Uterus (tissue), 3 donors: ENCODE measurements at regions not wholly inside any gene's neighbourhood (a gene's known extent, or its start where the extent isn't known, plus 50 kb on each side); places are given as distances from the start of the nearest gene placed in this dataset.

Experiments
- DNase-seq, 2 donors: peaks; one replicate each; pipeline ENCODE4 v3.0.0-alpha.2; 2019 to 2020
- H3K27ac ChIP-seq, 2 donors: fragments of 200-600 bp; sonication (generic); 1 replicate in 1 of 2; 2 replicates in 1 of 2; pipeline ENCODE4 v1.5.1; 2016 to 2018
- H3K27me3 ChIP-seq, 2 donors: fragments of 200-600 bp; sonication (generic); one replicate each; pipeline ENCODE4 v1.5.1; 2018 to 2019; ENCODE audit warnings: control low read depth in 1 of 2
- H3K36me3 ChIP-seq, 2 donors: fragments of 200-600 bp; sonication (generic); one replicate each; pipeline ENCODE4 v1.5.1; 2019; ENCODE audit warnings: control low read depth in 1 of 2
- H3K4me1 ChIP-seq, 2 donors: fragments of 200-600 bp; sonication (generic); one replicate each; pipeline ENCODE4 v1.5.1; 2018 to 2019; ENCODE audit warnings: control low read depth in 1 of 2
- H3K4me3 ChIP-seq, 2 donors: fragments of 200-600 bp; sonication (generic); 1 replicate in 1 of 2; 2 replicates in 1 of 2; pipeline ENCODE4 v1.5.1; 2018 to 2019; ENCODE audit warnings: mild to moderate bottlenecking in 1 of 2
- H3K9me3 ChIP-seq, 2 donors: fragments of 200-600 bp; sonication (generic); one replicate each; pipeline ENCODE4 v1.5.1; 2019; ENCODE audit warnings: control low read depth in 1 of 2
- CTCF ChIP-seq, 4 experiments: fragments of 200-600 bp in 2 of 4; fragments of 450-650 bp in 2 of 4; sonication (generic) in 2 of 4; IDR thresholded peaks; one replicate each; pipeline ENCODE4 v1.5.1; 2016 to 2019; ENCODE audit warnings: antibody characterized with exemption in 4 of 4, mild to moderate bottlenecking in 2 of 4, moderate library complexity in 1 of 4
- POLR2A ChIP-seq, 2 donors: fragments of 450-650 bp; IDR thresholded peaks; one replicate each; pipeline ENCODE4 v1.6.1; 2016; ENCODE audit warnings: antibody characterized with exemption in 2 of 2, mild to moderate bottlenecking in 1 of 2, moderate library complexity in 1 of 2
- intact Hi-C: fragments of 100-400 bp; cut with DNase I; formaldehyde crosslinking; loops from one replicate; pipeline ENCODE4 v1.15.1; 2023; ENCODE audit warnings: low total_unique reads
- donor health status: DM: yes; HTN: yes; CAD: no.

- intact Hi-C loops, result no loop called here
- no peak for TF ChIP-seq CTCF (IDR thresholded peaks at IDR 0.05)
- TF ChIP-seq POLR2A (IDR thresholded peaks at IDR 0.05), result no peak
- no peaks in the 10 kb centered on the region for H3K9me3 ChIP-seq
- no peaks in the 10 kb centered on the region for H3K36me3 ChIP-seq
- no peak for DNase-seq
- no peaks in the 10 kb centered on the region for H3K27me3 ChIP-seq
- no peak overlapping the region for H3K27ac ChIP-seq
- H3K4me3 ChIP-seq, result no peak overlapping the region
- no peaks in the 10 kb centered on the region for H3K4me1 ChIP-seq
Measured at GRCh38 chr9:108768744-108769143, 87.0 kb downstream of the ACTL7B start.

- Histone ChIP-seq H3K4me1 (no peaks in the 10 kb centered on the region), H3K9me3 (no peaks in the 10 kb centered on the region), H3K4me3 (no peak overlapping the region), H3K27ac (no peak overlapping the region), H3K36me3 (no peaks in the 10 kb centered on the region), H3K27me3 (no peaks in the 10 kb centered on the region)
- DNase-seq, result no peak
- TF ChIP-seq POLR2A (IDR thresholded peaks at IDR 0.05), result no peak
- TF ChIP-seq CTCF (IDR thresholded peaks at IDR 0.05), result no peak
- intact Hi-C loops, result no loop called here
Measured at GRCh38 chr9:108766626-108767161, 89.1 kb downstream of the ACTL7B start.

- H3K27me3 ChIP-seq, result no peaks in the 10 kb centered on the region
- intact Hi-C loops, result no loop called here
- H3K27ac ChIP-seq, result no peak overlapping the region
- H3K4me1 ChIP-seq, result no peaks in the 10 kb centered on the region
- no peaks in the 10 kb centered on the region for H3K9me3 ChIP-seq
- no peak overlapping the region for H3K4me3 ChIP-seq
- H3K36me3 ChIP-seq, result no peaks in the 10 kb centered on the region
- DNase-seq, result no peak
- TF ChIP-seq CTCF (IDR thresholded peaks at IDR 0.05) (no peak), POLR2A (IDR thresholded peaks at IDR 0.05) (no peak)
Measured at GRCh38 chr9:108765265-108765664, 90.5 kb downstream of the ACTL7B start.

- Histone ChIP-seq H3K27me3 (no peaks in the 10 kb centered on the region), H3K4me1 (no peaks in the 10 kb centered on the region), H3K36me3 (no peaks in the 10 kb centered on the region), H3K9me3 (no peaks in the 10 kb centered on the region), H3K27ac (no peak overlapping the region), H3K4me3 (no peak overlapping the region)
- no peak for TF ChIP-seq CTCF (IDR thresholded peaks at IDR 0.05)
- no peak for TF ChIP-seq POLR2A (IDR thresholded peaks at IDR 0.05)
- DNase-seq, result no peak
- intact Hi-C loops, result no loop called here
Measured at GRCh38 chr9:108762348-108763055, 93.3 kb downstream of the ACTL7B start.

GRCh38 chr9:108761655-108762347 lies 94.0 kb downstream of the ACTL7B start:
- peak; percentile 37 to 39 for DNase-seq
- Histone ChIP-seq H3K36me3 (no peaks in the 10 kb centered on the region), H3K27ac (no peak overlapping the region), H3K27me3 (no peaks in the 10 kb centered on the region), H3K9me3 (no peaks in the 10 kb centered on the region), H3K4me3 (no peak overlapping the region), H3K4me1 (no peaks in the 10 kb centered on the region)
- intact Hi-C loops, result no loop called here
- TF ChIP-seq CTCF (IDR thresholded peaks at IDR 0.05), result peak; percentile 58 to 70 (median 66)
- TF ChIP-seq POLR2A (IDR thresholded peaks at IDR 0.05), result no peak
